ENCODE measurements at regions not wholly inside any gene's neighbourhood (a gene's known extent, or its start where the extent isn't known, plus 50 kb on each side); places are given as distances from the start of the nearest gene placed in this dataset.

DNA sequence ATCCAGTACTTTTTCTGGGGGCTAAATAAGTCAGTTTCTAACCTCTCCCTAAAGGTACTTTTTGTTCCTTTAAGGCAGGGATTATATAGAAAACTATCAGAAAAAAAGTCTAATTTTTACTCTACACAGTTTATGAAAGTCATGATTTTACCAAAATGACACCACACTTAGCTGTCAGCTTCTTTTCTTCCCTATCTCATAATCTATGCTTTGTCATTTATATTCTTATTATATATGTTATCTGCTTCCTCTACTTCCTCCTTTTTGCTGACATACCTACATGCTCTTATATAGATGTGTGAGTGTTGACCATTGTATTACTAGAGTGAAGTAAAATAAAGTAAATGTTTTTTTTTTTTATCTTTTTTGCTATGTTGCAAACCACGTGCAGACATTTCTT, 203.9 kb upstream of the CHRM2 start:
- Histone ChIP-seq H3K4me2 (ENCODE audit: low read length) (no peak overlapping the region), H3K18ac (ENCODE audit: low read length) (no peak overlapping the region), H2BK5ac (ENCODE audit: low read length) (no peak overlapping the region), H4K8ac (ENCODE audit: low read depth, low read length) (no peak overlapping the region), H2AK5ac (ENCODE audit: low read length) (no peak overlapping the region), H3K27ac (ENCODE audit: low read depth, low read length) (no peak overlapping the region), H3K79me2 (ENCODE audit: control insufficient read depth, insufficient read depth, low read length) (no peaks in the 10 kb centered on the region), H4K5ac (ENCODE audit: low read length) (no peak overlapping the region), H3K27me3 (ENCODE audit: insufficient read depth, low read length, poor library complexity) (no peaks in the 10 kb centered on the region), H3K4ac (ENCODE audit: low read depth, low read length) (no peak overlapping the region), H2BK15ac (replicated peaks; ENCODE audit: low read depth) (no peak overlapping the region), H2BK120ac (ENCODE audit: low read depth, low read length) (no peak overlapping the region), H3K23ac (ENCODE audit: low read length) (no peak overlapping the region), H3K4me1 (ENCODE audit: control insufficient read depth, low read depth, low read length) (no peaks in the 10 kb centered on the region), H3K9ac (ENCODE audit: low read length) (no peak overlapping the region), H3K4me3 (ENCODE audit: low read length) (no peak overlapping the region), H3K79me1 (ENCODE audit: low read length) (no peaks in the 10 kb centered on the region), H3K36me3 (ENCODE audit: control insufficient read depth, insufficient read depth, low read length) (no peaks in the 10 kb centered on the region), H3K56ac (ENCODE audit: low read length) (no peak overlapping the region)
- no CpG with 5 or more reads among the region's 1 CpG for WGBS (ENCODE audit: extremely low coverage, insufficient coverage, low lambda C conversion rate)
- no peak for DNase-seq

DNA sequence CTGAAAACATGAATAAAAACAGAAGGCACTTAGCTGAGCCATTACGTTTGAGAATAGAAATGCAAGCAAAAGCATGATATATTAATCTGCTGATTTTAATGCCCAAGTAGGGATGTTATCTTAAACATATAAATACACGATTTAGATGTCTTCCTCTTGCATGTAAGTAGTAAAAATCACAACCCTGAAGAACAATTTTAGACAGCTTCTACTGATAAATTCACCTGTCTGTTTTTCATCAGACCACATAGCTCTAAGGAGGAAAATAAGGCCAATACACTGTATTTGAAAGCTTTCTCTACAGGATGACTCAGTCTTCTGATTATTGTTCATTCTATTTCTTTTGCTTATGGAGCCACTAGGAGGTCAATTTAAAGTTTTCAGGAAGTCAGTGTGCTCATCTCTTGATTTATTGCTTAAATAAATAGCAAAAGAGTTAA, 210.9 kb upstream of the CHRM2 start:
- no peak for DNase-seq
- H3K27me3 ChIP-seq (ENCODE audit: insufficient read depth, low read length, poor library complexity) = no peaks in the 10 kb centered on the region

DNA sequence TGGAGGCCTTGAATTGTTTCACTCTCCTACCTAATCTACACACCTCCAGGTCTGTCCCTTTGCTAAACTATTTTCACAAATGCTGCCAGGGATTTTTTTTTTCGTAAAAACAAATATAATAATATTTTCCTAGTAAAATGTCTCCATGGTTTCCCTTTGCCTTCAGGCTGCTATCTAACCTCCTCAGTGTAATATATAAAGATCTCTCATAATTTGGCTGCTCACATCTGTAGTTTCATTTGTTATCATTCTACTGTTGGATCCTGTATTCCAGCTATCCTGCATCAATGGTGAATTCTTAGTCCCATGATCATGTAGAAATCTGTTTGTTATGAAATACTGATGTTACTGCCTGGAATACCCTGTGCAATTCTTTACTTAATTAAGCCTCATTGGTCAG, 211.9 kb upstream of the CHRM2 start:
- Histone ChIP-seq H2BK15ac (replicated peaks; ENCODE audit: low read depth) (no peak overlapping the region), H3K27me3 (ENCODE audit: insufficient read depth, low read length, poor library complexity) (no peaks in the 10 kb centered on the region), H3K4ac (ENCODE audit: low read depth, low read length) (no peak overlapping the region), H3K36me3 (ENCODE audit: control insufficient read depth, insufficient read depth, low read length) (no peaks in the 10 kb centered on the region), H3K56ac (ENCODE audit: low read length) (no peak overlapping the region), H3K9ac (ENCODE audit: low read length) (no peak overlapping the region), H4K5ac (ENCODE audit: low read length) (no peak overlapping the region), H3K79me1 (ENCODE audit: low read length) (no peaks in the 10 kb centered on the region), H3K4me2 (ENCODE audit: low read length) (no peak overlapping the region), H3K18ac (ENCODE audit: low read length) (no peak overlapping the region), H3K4me3 (ENCODE audit: low read length) (no peak overlapping the region), H3K79me2 (ENCODE audit: control insufficient read depth, insufficient read depth, low read length) (no peaks in the 10 kb centered on the region), H3K23ac (ENCODE audit: low read length) (no peak overlapping the region), H2AK5ac (ENCODE audit: low read length) (no peak overlapping the region), H3K27ac (ENCODE audit: low read depth, low read length) (no peak overlapping the region), H3K4me1 (ENCODE audit: control insufficient read depth, low read depth, low read length) (no peaks in the 10 kb centered on the region), H2BK5ac (ENCODE audit: low read length) (no peak overlapping the region), H4K8ac (ENCODE audit: low read depth, low read length) (no peak overlapping the region), H2BK120ac (ENCODE audit: low read depth, low read length) (no peak overlapping the region)
- DNase-seq = no peak
- no CpG with 5 or more reads among the region's 1 CpG for WGBS (ENCODE audit: extremely low coverage, insufficient coverage, low lambda C conversion rate)

More for the DNA sequence above, 210.9 kb upstream of the CHRM2 start:
- no peak overlapping the region for H3K23ac ChIP-seq (ENCODE audit: low read length)
- no peak overlapping the region for H3K18ac ChIP-seq (ENCODE audit: low read length)
- no peak overlapping the region for H3K4me3 ChIP-seq (ENCODE audit: low read length)
- H4K8ac ChIP-seq (ENCODE audit: low read depth, low read length) = no peak overlapping the region
- H4K5ac ChIP-seq (ENCODE audit: low read length) = no peak overlapping the region
- no peak overlapping the region for H3K4me2 ChIP-seq (ENCODE audit: low read length)
- no peak overlapping the region for H2BK120ac ChIP-seq (ENCODE audit: low read depth, low read length)
- no peaks in the 10 kb centered on the region for H3K79me1 ChIP-seq (ENCODE audit: low read length)
- WGBS (ENCODE audit: extremely low coverage, insufficient coverage, low lambda C conversion rate) = no CpG with 5 or more reads among the region's 2 CpGs
- no peak overlapping the region for H3K27ac ChIP-seq (ENCODE audit: low read depth, low read length)
- H2BK15ac ChIP-seq (replicated peaks; ENCODE audit: low read depth) = no peak overlapping the region
- H3K56ac ChIP-seq (ENCODE audit: low read length) = no peak overlapping the region
- H2BK5ac ChIP-seq (ENCODE audit: low read length) = no peak overlapping the region
- no peak overlapping the region for H3K9ac ChIP-seq (ENCODE audit: low read length)
- no peak overlapping the region for H3K4ac ChIP-seq (ENCODE audit: low read depth, low read length)
- H2AK5ac ChIP-seq (ENCODE audit: low read length) = no peak overlapping the region
- no peaks in the 10 kb centered on the region for H3K79me2 ChIP-seq (ENCODE audit: control insufficient read depth, insufficient read depth, low read length)
- H3K4me1 ChIP-seq (ENCODE audit: control insufficient read depth, low read depth, low read length) = no peaks in the 10 kb centered on the region
- no peaks in the 10 kb centered on the region for H3K36me3 ChIP-seq (ENCODE audit: control insufficient read depth, insufficient read depth, low read length)

DNA sequence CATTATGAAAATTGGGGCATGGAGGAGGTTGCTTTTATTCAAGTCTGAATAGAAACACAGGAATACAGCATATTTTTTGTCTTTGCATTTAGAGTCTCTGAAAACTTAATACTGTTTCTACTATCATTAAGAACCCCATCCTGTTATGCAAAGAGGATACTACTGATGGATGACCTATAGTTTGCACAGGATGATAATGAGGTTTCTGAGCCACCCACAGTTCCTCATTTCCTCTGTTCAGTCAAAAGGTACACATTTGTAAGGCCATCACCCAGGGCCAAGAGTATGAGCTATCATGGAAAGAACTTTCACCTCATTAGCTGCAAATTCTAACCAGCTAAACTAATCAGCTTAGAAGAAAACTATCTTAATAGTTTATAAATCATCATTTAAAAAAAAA, 213.0 kb upstream of the CHRM2 start:
- H3K79me1 ChIP-seq (ENCODE audit: low read length) = no peaks in the 10 kb centered on the region
- H3K56ac ChIP-seq (ENCODE audit: low read length) = no peak overlapping the region
- H4K8ac ChIP-seq (ENCODE audit: low read depth, low read length) = no peak overlapping the region
- no peak overlapping the region for H3K4ac ChIP-seq (ENCODE audit: low read depth, low read length)
- H3K79me2 ChIP-seq (ENCODE audit: control insufficient read depth, insufficient read depth, low read length) = no peaks in the 10 kb centered on the region
- H3K9ac ChIP-seq (ENCODE audit: low read length) = no peak overlapping the region
- H3K4me3 ChIP-seq (ENCODE audit: low read length) = no peak overlapping the region
- no peak overlapping the region for H2BK5ac ChIP-seq (ENCODE audit: low read length)
- H3K4me1 ChIP-seq (ENCODE audit: control insufficient read depth, low read depth, low read length) = no peaks in the 10 kb centered on the region
- no peak overlapping the region for H4K5ac ChIP-seq (ENCODE audit: low read length)
- no peak overlapping the region for H2BK15ac ChIP-seq (replicated peaks; ENCODE audit: low read depth)
- no peak overlapping the region for H3K27ac ChIP-seq (ENCODE audit: low read depth, low read length)
- no peak overlapping the region for H3K23ac ChIP-seq (ENCODE audit: low read length)
- no peak for DNase-seq
- no peak overlapping the region for H2BK120ac ChIP-seq (ENCODE audit: low read depth, low read length)
- no peaks in the 10 kb centered on the region for H3K27me3 ChIP-seq (ENCODE audit: insufficient read depth, low read length, poor library complexity)
- H3K18ac ChIP-seq (ENCODE audit: low read length) = no peak overlapping the region
- no peak overlapping the region for H3K4me2 ChIP-seq (ENCODE audit: low read length)
- no peak overlapping the region for H2AK5ac ChIP-seq (ENCODE audit: low read length)
- H3K36me3 ChIP-seq (ENCODE audit: control insufficient read depth, insufficient read depth, low read length) = no peaks in the 10 kb centered on the region

DNA sequence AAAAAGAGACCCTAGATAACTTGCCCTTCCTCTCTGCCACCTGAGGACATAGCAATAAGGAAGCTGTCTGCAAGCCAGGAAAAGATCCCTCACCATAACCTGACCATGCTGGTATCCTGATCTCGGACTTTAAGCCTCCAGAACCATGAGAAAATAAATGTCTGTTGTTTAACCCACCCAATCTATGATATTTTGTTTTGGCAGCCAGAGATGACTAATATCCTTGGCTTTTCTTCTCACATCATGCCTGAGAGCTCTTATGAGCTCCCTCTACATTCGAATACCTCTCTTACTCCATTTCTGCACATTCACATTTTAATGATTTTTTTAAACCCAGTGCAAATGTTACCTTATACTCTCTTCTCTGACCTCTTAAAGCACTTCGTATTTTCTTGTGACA, 214.0 kb upstream of the CHRM2 start:
- Histone ChIP-seq H4K5ac (ENCODE audit: low read length) (no peak overlapping the region), H2AK5ac (ENCODE audit: low read length) (no peak overlapping the region), H2BK15ac (replicated peaks; ENCODE audit: low read depth) (no peak overlapping the region), H2BK120ac (ENCODE audit: low read depth, low read length) (no peak overlapping the region), H3K56ac (ENCODE audit: low read length) (no peak overlapping the region), H3K4me2 (ENCODE audit: low read length) (no peak overlapping the region), H3K36me3 (ENCODE audit: control insufficient read depth, insufficient read depth, low read length) (no peaks in the 10 kb centered on the region), H3K4ac (ENCODE audit: low read depth, low read length) (no peak overlapping the region), H3K79me2 (ENCODE audit: control insufficient read depth, insufficient read depth, low read length) (no peaks in the 10 kb centered on the region), H2BK5ac (ENCODE audit: low read length) (no peak overlapping the region), H3K27ac (ENCODE audit: low read depth, low read length) (no peak overlapping the region), H3K9ac (ENCODE audit: low read length) (no peak overlapping the region), H3K4me3 (ENCODE audit: low read length) (no peak overlapping the region), H3K18ac (ENCODE audit: low read length) (no peak overlapping the region), H4K8ac (ENCODE audit: low read depth, low read length) (no peak overlapping the region), H3K79me1 (ENCODE audit: low read length) (no peaks in the 10 kb centered on the region), H3K23ac (ENCODE audit: low read length) (no peak overlapping the region), H3K4me1 (ENCODE audit: control insufficient read depth, low read depth, low read length) (no peaks in the 10 kb centered on the region), H3K27me3 (ENCODE audit: insufficient read depth, low read length, poor library complexity) (no peaks in the 10 kb centered on the region)
- no CpG with 5 or more reads among the region's 3 CpGs for WGBS (ENCODE audit: extremely low coverage, insufficient coverage, low lambda C conversion rate)
- no peak for DNase-seq

DNA sequence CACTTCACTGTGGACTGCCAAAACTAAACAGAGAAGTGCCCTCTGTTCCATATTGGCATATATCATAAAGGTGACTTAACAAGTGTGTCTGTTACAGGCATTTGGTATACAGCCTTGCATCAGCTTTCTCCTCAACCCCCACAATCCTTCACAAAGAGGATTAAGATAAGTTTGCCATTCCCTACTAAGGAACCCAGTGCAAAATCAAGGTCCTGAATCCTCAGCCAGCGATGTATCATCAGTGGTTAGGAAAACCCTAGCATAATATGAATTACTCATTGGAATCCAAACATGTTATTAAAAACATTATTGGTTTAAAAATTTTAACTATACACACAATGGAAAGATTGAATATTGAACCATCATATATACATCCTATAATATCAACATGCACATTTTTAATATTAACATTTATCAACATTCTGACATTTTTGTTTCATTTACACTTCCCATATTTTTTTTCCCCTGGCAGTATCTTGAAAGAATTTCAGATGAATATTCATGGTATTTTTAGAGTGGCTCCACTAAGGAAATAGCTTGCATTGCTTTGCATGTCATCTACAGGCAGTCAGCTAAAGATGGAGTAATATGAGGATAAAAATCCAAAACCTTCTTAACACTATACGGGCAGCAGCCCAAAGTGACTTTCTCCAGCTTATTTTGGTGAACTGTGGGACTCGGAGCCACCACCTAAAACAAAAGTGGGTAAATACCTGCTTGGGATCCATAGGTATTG, 215.6 kb upstream of the CHRM2 start:
- Histone ChIP-seq H2BK120ac (ENCODE audit: low read depth, low read length) (no peak overlapping the region), H3K36me3 (ENCODE audit: control insufficient read depth, insufficient read depth, low read length) (no peaks in the 10 kb centered on the region), H4K8ac (ENCODE audit: low read depth, low read length) (no peak overlapping the region), H3K4me1 (ENCODE audit: control insufficient read depth, low read depth, low read length) (no peaks in the 10 kb centered on the region), H3K4ac (ENCODE audit: low read depth, low read length) (no peak overlapping the region), H3K79me2 (ENCODE audit: control insufficient read depth, insufficient read depth, low read length) (no peaks in the 10 kb centered on the region), H3K4me3 (ENCODE audit: low read length) (no peak overlapping the region), H2BK5ac (ENCODE audit: low read length) (no peak overlapping the region), H3K9ac (ENCODE audit: low read length) (no peak overlapping the region), H2AK5ac (ENCODE audit: low read length) (no peak overlapping the region), H4K5ac (ENCODE audit: low read length) (no peak overlapping the region), H3K4me2 (ENCODE audit: low read length) (no peak overlapping the region), H3K56ac (ENCODE audit: low read length) (no peak overlapping the region), H3K79me1 (ENCODE audit: low read length) (no peaks in the 10 kb centered on the region), H3K18ac (ENCODE audit: low read length) (no peak overlapping the region), H3K27me3 (ENCODE audit: insufficient read depth, low read length, poor library complexity) (no peaks in the 10 kb centered on the region), H3K27ac (ENCODE audit: low read depth, low read length) (no peak overlapping the region), H2BK15ac (replicated peaks; ENCODE audit: low read depth) (no peak overlapping the region), H3K23ac (ENCODE audit: low read length) (no peak overlapping the region)
- WGBS (ENCODE audit: extremely low coverage, insufficient coverage, low lambda C conversion rate) = no CpG with 5 or more reads among the region's 3 CpGs
- no peak for DNase-seq
